ENCODE measurements at regions not wholly inside any gene's neighbourhood (a gene's known extent, or its start where the extent isn't known, plus 50 kb on each side); places are given as distances from the start of the nearest gene placed in this dataset.

DNA sequence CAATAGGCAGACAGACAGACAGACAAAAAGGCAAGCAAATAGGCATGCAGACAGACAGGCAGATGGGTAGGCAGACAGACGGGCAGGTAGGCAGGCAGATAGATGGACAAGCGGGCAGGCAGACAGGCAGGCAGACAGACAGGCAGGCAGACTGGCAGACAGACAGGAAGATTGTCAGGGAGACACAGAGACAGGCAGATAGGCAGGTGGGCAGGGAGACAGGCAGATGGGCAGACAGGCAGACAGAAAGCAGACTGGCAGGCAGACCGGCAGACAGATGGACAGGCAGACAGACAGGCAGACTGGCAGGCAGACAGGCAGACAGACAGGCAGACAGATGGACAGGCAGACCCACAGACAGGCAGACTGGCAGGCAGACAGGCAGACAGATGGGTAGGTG lies 70.3 kb upstream of the MYL10 start:
- no peak overlapping the region for H3K27ac ChIP-seq
- TF ChIP-seq ZFX (IDR thresholded peaks at IDR 0.05), result no peak
- TF ChIP-seq, protein P1, sequence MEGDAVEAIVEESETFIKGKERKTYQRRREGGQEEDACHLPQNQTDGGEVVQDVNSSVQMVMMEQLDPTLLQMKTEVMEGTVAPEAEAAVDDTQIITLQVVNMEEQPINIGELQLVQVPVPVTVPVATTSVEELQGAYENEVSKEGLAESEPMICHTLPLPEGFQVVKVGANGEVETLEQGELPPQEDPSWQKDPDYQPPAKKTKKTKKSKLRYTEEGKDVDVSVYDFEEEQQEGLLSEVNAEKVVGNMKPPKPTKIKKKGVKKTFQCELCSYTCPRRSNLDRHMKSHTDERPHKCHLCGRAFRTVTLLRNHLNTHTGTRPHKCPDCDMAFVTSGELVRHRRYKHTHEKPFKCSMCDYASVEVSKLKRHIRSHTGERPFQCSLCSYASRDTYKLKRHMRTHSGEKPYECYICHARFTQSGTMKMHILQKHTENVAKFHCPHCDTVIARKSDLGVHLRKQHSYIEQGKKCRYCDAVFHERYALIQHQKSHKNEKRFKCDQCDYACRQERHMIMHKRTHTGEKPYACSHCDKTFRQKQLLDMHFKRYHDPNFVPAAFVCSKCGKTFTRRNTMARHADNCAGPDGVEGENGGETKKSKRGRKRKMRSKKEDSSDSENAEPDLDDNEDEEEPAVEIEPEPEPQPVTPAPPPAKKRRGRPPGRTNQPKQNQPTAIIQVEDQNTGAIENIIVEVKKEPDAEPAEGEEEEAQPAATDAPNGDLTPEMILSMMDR (conservative IDR thresholded peaks at IDR 0.05), result no peak

DNA sequence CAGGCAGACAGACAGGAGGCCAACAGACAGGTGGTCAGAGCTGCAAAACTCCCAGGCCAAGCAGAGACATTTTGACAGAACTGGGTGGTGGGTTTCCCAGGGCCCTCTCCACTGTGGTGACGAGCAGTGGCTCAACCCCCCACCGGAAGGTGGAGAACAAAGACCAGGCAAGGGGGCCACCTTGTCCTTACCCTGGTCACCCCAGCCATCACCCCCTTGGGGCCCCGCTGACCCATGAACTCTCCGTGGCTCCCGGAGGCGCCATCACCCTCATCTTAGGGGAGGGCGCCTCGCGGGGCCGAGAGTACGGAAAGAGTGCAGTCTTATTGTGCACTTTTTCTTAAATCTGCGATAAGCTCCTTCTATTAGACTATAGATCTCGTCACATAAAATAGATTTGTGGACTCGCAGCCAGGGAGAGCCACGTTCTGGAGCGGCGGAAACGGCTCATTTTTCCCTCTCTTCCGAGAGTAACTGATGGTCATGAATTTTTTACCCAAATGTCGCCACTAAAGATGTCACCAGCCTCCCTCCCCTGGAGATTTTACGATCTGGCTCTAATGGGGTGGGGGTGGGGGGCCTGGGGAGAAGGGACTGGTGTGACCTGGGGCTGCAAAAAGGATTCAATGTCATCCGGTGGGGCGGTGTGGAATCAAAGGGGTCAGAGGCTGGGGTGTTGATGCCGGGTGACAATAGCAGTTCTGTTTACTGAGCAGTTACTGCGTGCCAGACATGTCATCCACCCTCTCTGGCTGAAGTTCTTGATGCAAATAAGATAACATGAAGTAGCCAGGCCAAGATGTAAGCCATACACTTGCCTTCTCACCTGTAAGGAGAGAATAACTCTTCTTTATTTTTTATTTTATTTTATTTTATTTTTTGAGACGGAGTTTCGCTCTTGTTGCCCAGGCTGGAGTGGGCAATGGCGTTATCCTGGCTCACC lies 71.1 kb upstream of the MYL10 start:
- TF ChIP-seq, protein P1 (conservative IDR thresholded peaks at IDR 0.05), result no peak
- no peak for TF ChIP-seq ZFX (IDR thresholded peaks at IDR 0.05)
- no peak overlapping the region for H3K27ac ChIP-seq

DNA sequence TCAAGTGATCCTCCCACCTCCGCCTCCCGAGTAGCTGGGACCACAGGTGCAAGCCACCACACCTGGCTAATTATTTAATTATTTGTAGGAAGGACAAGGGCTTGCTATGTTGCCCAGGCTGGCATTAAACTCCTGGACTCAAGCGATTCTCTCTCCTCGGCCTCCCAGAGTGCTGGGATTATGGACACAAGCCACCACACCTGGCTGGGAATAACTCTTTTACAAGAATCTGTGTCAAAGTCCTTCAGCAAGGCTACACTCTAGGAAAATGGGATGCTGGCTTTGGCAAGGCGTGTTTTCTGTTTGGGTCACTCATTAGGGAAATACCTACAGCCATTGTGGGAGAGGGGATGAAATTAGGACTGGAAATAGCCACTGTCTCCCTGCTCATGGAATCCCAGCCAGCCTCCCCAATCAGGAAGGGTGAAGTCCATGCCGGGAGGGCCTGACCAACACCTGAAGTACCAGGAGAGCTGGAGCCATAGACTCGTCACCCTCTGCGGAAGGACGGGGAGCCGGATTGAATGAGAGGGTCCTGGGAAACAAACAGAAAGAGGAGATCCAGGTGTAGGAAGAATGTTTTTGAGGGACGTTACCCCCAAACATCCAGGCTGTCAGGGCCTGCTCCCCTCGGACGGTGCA lies 72.2 kb upstream of the MYL10 start:
- no peak overlapping the region for H3K27ac ChIP-seq
- TF ChIP-seq ZFX (IDR thresholded peaks at IDR 0.05), result no peak
- TF ChIP-seq, protein P1 (conservative IDR thresholded peaks at IDR 0.05), result no peak

DNA sequence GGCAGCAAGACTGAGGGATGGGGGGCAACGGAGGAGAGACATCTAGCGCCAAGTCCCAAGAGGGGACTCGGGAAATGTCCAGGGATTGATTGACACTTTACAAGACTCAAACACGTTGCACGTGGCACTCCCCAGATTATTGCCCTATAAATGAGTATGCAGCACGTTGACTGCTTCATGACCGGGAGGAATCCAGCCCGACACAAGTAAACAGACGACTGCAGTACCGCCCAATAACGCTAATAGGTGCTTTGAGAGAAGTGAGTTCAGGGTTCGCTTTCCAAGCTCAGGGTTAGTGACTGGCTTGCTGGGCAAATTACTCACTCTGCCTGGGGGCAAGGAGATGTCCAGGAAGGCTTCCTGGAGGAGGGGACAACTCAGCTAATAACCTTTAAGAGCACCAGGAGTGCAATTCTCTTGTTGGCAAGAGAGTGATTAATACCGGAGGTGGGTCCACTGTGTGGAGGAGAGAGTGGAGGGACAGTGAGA lies 73.3 kb upstream of the MYL10 start:
- TF ChIP-seq, protein P1 (conservative IDR thresholded peaks at IDR 0.05), result no peak; the same call in 1 of the 2 replicates
- no peak for TF ChIP-seq ZFX (IDR thresholded peaks at IDR 0.05)
- H3K27ac ChIP-seq, result no peak overlapping the region

DNA sequence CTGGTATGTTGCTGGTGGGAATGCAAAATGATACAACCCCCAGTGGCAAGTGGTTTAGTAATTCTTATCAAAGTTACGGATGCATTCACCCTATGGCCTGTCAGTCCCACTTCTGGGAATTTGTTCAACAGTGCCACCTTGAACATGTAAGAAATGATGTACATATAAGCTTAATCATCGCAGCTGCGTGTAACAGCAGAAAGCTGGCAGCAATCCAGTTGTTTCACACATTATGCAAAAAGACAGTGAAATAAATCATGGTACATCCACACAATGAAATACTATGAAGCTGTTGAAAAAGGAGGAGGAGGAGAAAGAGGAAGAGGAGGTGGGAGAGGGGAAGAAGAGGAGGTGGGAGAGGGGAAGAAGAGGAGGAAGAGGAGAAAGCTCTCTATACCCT lies 76.2 kb upstream of the MYL10 start:
- no peak for TF ChIP-seq ZFX (IDR thresholded peaks at IDR 0.05)
- TF ChIP-seq, protein P1 (conservative IDR thresholded peaks at IDR 0.05), result no peak
- no peak overlapping the region for H3K27ac ChIP-seq

DNA sequence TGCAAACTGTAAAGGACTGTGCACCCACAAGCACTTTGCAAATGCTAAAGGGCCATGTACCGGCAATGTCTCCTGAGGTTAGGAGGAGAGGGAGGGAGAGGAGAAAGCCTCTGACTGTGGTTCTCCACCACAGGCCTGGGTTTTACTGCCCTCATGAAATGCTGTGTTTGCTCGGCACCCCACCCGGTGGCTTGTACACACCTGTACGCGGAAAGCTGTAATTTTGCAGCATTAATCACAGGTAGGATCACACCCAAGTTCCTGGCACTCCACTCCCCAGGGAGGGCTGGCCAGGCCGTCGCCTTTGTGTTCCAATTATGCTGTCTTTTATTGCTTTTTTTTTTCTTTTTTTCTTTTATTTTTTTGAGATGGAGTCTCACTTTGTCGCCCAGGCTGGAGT lies 78.5 kb upstream of the MYL10 start:
- no peak for TF ChIP-seq ZFX (IDR thresholded peaks at IDR 0.05)
- TF ChIP-seq, protein P1 (conservative IDR thresholded peaks at IDR 0.05), result no peak
- H3K27ac ChIP-seq, result no peak overlapping the region

DNA sequence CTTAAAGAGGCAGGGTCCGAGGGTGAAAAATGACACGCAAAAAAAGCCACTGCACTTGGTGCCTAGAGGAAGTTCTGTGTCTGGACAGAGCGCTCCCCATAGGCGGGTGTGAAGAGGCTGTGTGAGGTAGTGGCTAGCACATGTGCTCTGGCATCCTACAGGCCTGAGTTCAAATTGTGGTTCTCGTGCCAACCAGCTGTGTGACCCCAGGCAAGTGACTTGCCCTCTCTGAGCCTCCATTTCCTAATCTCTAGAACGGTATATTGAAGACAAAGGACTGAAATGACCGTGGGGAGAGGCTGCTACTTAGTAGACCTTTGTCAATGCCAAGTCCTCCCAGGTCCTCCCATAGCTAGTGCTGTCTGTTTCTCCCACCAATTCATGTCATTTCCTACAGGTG lies 79.1 kb upstream of the MYL10 start:
- no peak overlapping the region for H3K27ac ChIP-seq
- no peak for TF ChIP-seq ZFX (IDR thresholded peaks at IDR 0.05)
- TF ChIP-seq, protein P1 (conservative IDR thresholded peaks at IDR 0.05), result no peak
